Mucosa of descending colon (tissue), 3 donors: ENCODE measurements at regions not wholly inside any gene's neighbourhood (a gene's known extent, or its start where the extent isn't known, plus 50 kb on each side); places are given as distances from the start of the nearest gene placed in this dataset.

Source experiments
- ATAC-seq: fragments of 200-7000 bp; cut with Tn5 transposase; one replicate; pipeline ENCODE4 v1.9.1; 2020; ENCODE audit warnings: mild to moderate bottlenecking, moderate library complexity
- DNase-seq, 3 donors: peaks; one replicate each; pipeline ENCODE4 v3.0.0-alpha.2; 2020
- H3K36me3 ChIP-seq: fragments of 200-600 bp; one replicate; pipeline ENCODE4 v1.8.0; 2021; ENCODE audit warnings: low read depth, mild to moderate bottlenecking
- H3K4me1 ChIP-seq: fragments of 200-600 bp; one replicate; pipeline ENCODE4 v1.8.0; 2021; ENCODE audit warnings: low read depth, mild to moderate bottlenecking
- H3K4me3 ChIP-seq: fragments of 200-600 bp; one replicate; pipeline ENCODE4 v1.8.0; 2021; ENCODE audit warnings: mild to moderate bottlenecking
- H3K9me3 ChIP-seq: fragments of 200-600 bp; one replicate; pipeline ENCODE4 v1.8.0; 2021; ENCODE audit warnings: mild to moderate bottlenecking
- CTCF ChIP-seq: fragments of 200-600 bp; IDR thresholded peaks from one replicate; pipeline ENCODE4 v1.8.0; 2022; ENCODE audit warnings: antibody characterized with exemption, mild to moderate bottlenecking
- intact Hi-C, 2 donors: fragments of 100-400 bp; cut with DNase I in 1 of 2; cut with micrococcal nuclease in 1 of 2; formaldehyde crosslinking; loops; one replicate each; pipeline versions ENCODE4 v1.11.0 to v1.11.1; 2022; cut with DNase I, micrococcal nuclease
- donor health status: DM: no; HTN: no; CAD: no; lungs with moderate emphysema.
- donor health status: DM: no; HTN: no; CAD: no.
- donor health status: DM: no; HTN: yes; CAD: no.

GRCh38 chr12:67928621-67929383 is 60.4 kb upstream of the IFNG-AS1 start:
- no peak for TF ChIP-seq CTCF
- Histone ChIP-seq H3K36me3 (no peaks in the 10 kb centered on the region), H3K9me3 (no peaks in the 10 kb centered on the region), H3K4me1 (peaks cover 21% of the 10 kb centered on the region), H3K4me3 (no peak overlapping the region)
- DNase-seq (no peak), ATAC-seq (peak; percentile 68)
- intact Hi-C loops: no loop called here

GRCh38 chr12:67929384-67929772 is 59.9 kb upstream of the IFNG-AS1 start:
- Histone ChIP-seq H3K4me1 (peaks cover 21% of the 10 kb centered on the region), H3K9me3 (no peaks in the 10 kb centered on the region), H3K36me3 (no peaks in the 10 kb centered on the region), H3K4me3 (no peak overlapping the region)
- intact Hi-C loops: no loop called here
- ATAC-seq (peak; percentile 56), DNase-seq (no peak)
- TF ChIP-seq CTCF: no peak

GRCh38 chr12:67937822-67938221 is 51.4 kb upstream of the IFNG-AS1 start:
- no peak for TF ChIP-seq CTCF
- intact Hi-C loops: no loop called here
- DNase-seq: no peak
- Histone ChIP-seq H3K9me3 (no peaks in the 10 kb centered on the region), H3K36me3 (no peaks in the 10 kb centered on the region), H3K4me3 (no peak overlapping the region), H3K4me1 (peaks cover 5% of the 10 kb centered on the region)
- ATAC-seq: peak; percentile 20
